Esophagus squamous epithelium (tissue), 5 donors: ENCODE measurements at regions not wholly inside any gene's neighbourhood (a gene's known extent, or its start where the extent isn't known, plus 50 kb on each side); places are given as distances from the start of the nearest gene placed in this dataset.
"Not testable (repeated sequence)": the region's sequence is repeated elsewhere in the genome, so short reads cannot be mapped to it uniquely, and the experiment has no call there.

Source experiments
- DNase-seq: peaks from one replicate; lab custom pipeline; 2025; lab: John Stamatoyannopoulos, UW
- H3K27ac ChIP-seq, 4 donors: fragments of 200-600 bp; sonication (generic); one replicate each; pipeline ENCODE4 v1.5.1; 2016 to 2019; ENCODE audit warnings: mild to moderate bottlenecking in 1 of 4
- H3K27me3 ChIP-seq, 4 donors: fragments of 200-600 bp; sonication (generic); 1 replicate in 3 of 4; 2 replicates in 1 of 4; pipeline versions ENCODE4 v1.5.1 to v1.6.0; 2017 to 2021; ENCODE audit warnings: antibody characterized with exemption in 1 of 4
- H3K36me3 ChIP-seq, 3 donors: fragments of 200-600 bp; sonication (generic); one replicate each; pipeline ENCODE4 v1.5.1; 2016 to 2019
- H3K4me1 ChIP-seq, 3 donors: fragments of 200-600 bp; sonication (generic); one replicate each; pipeline ENCODE4 v1.5.1; 2017 to 2019
- H3K4me3 ChIP-seq, 4 donors: fragments of 200-600 bp; sonication (generic); 1 replicate in 3 of 4; 2 replicates in 1 of 4; pipeline ENCODE4 v1.5.1; 2016 to 2019; ENCODE audit warnings: mild to moderate bottlenecking in 2 of 4, moderate library complexity in 1 of 4
- H3K9me3 ChIP-seq, 3 donors: fragments of 200-600 bp; sonication (generic); one replicate each; pipeline ENCODE4 v1.5.1; 2016 to 2019
- POLR2A ChIP-seq, 4 donors: fragments of 450-650 bp; IDR thresholded peaks; one replicate each; pipeline ENCODE4 v1.6.1; 2017; ENCODE audit warnings: antibody characterized with exemption in 4 of 4, mild to moderate bottlenecking in 4 of 4, moderate library complexity in 3 of 4
- WGBS, 2 donors: methylation state at CpG; one replicate each; pipeline ENCODE4 v1.1.5; 2018; 5-methylcytosine and 5-hydroxymethylcytosine counted together
- intact Hi-C: fragments of 100-400 bp; cut with DNase I; formaldehyde crosslinking; loops from one replicate; pipeline ENCODE4 v1.15.0; 2022
- TF ChIP-seq, protein P1 (sequence below), 6 experiments: fragments of 450-650 bp in 4 of 6; fragments of 200-600 bp in 2 of 6; sonication (generic) in 2 of 6; IDR thresholded peaks; one replicate each; pipeline ENCODE4 v1.5.1; 2016 to 2019; ENCODE audit warnings: antibody characterized with exemption in 6 of 6, mild to moderate bottlenecking in 4 of 6, moderate library complexity in 4 of 6
- donor health status: DM: yes; HTN: yes; CAD: no.

GRCh38 chr1:157460381-157460780 lies 91.9 kb downstream of the FCRL5 start:
- DNase-seq, result no peak
- Histone ChIP-seq H3K9me3 (no peaks in the 10 kb centered on the region), H3K4me1 (no peaks in the 10 kb centered on the region), H3K36me3 (no peaks in the 10 kb centered on the region), H3K4me3 (no peak overlapping the region), H3K27me3 (no peaks in the 10 kb centered on the region), H3K27ac (no peak overlapping the region)
- intact Hi-C loops, result no loop called here
- TF ChIP-seq, protein P1, sequence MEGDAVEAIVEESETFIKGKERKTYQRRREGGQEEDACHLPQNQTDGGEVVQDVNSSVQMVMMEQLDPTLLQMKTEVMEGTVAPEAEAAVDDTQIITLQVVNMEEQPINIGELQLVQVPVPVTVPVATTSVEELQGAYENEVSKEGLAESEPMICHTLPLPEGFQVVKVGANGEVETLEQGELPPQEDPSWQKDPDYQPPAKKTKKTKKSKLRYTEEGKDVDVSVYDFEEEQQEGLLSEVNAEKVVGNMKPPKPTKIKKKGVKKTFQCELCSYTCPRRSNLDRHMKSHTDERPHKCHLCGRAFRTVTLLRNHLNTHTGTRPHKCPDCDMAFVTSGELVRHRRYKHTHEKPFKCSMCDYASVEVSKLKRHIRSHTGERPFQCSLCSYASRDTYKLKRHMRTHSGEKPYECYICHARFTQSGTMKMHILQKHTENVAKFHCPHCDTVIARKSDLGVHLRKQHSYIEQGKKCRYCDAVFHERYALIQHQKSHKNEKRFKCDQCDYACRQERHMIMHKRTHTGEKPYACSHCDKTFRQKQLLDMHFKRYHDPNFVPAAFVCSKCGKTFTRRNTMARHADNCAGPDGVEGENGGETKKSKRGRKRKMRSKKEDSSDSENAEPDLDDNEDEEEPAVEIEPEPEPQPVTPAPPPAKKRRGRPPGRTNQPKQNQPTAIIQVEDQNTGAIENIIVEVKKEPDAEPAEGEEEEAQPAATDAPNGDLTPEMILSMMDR (IDR thresholded peaks at IDR 0.05), result no peak
- TF ChIP-seq POLR2A (IDR thresholded peaks at IDR 0.05), result no peak
- WGBS, 2 donors, result 63 to 100% methylated on average over 1 of the region's 1 CpG

- no peak for DNase-seq
- Histone ChIP-seq H3K27me3 (no peaks in the 10 kb centered on the region), H3K4me1 (no peaks in the 10 kb centered on the region), H3K36me3 (no peaks in the 10 kb centered on the region), H3K9me3 (no peaks in the 10 kb centered on the region), H3K27ac (no peak overlapping the region), H3K4me3 (no peak overlapping the region)
- TF ChIP-seq, protein P1 (IDR thresholded peaks at IDR 0.05), result no peak
- no peak for TF ChIP-seq POLR2A (IDR thresholded peaks at IDR 0.05)
- intact Hi-C loops, result no loop called here
- 66 to 68% methylated on average over 3 of the region's 3 CpGs for WGBS, 2 donors
These were observed 95.0 kb downstream of the FCRL5 start for GRCh38 chr1:157457279-157457678.

DNA sequence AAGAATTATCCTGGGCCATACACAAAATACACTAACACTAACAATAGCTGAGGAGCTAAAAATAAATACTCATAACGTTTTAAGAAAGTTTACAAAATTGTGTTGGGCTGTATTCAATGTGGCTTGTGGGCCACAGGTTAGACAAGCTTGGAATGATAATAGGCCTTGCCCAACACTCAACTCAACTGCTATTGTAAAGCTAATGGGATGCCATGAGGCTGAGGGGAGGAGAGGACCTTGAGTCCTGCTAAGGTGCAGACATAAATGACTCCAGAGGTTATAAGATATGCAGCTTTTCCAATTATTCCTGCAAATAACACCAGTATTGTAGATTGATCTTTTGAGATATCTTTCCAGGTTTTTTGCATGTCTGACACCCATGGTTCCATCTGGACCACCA lies 97.0 kb downstream of the FCRL5 start:
- Histone ChIP-seq H3K27me3 (no peaks in the 10 kb centered on the region), H3K36me3 (no peaks in the 10 kb centered on the region), H3K27ac (no peak overlapping the region), H3K9me3 (no peaks in the 10 kb centered on the region), H3K4me1 (no peaks in the 10 kb centered on the region), H3K4me3 (no peak overlapping the region)
- intact Hi-C loops, result no loop called here
- WGBS, 2 donors, result 8 to 21% methylated on average over 1 of the region's 1 CpG
- no peak for DNase-seq
- TF ChIP-seq POLR2A (IDR thresholded peaks at IDR 0.05), result no peak
- TF ChIP-seq, protein P1 (IDR thresholded peaks at IDR 0.05), result no peak

GRCh38 chr1:157450106-157450505 lies 102.2 kb downstream of the FCRL5 start:
- Histone ChIP-seq H3K36me3 (no peaks in the 10 kb centered on the region), H3K27ac (no peak overlapping the region), H3K4me1 (no peaks in the 10 kb centered on the region), H3K4me3 (no peak overlapping the region), H3K27me3 (no peaks in the 10 kb centered on the region), H3K9me3 (no peaks in the 10 kb centered on the region)
- DNase-seq, result no peak
- intact Hi-C loops, result no loop called here
- 69 to 90% methylated on average over 2 of the region's 2 CpGs for WGBS, 2 donors
- TF ChIP-seq, protein P1 (IDR thresholded peaks at IDR 0.05), result no peak
- TF ChIP-seq POLR2A (IDR thresholded peaks at IDR 0.05), result no peak

GRCh38 chr1:157448636-157449035 lies 103.7 kb downstream of the FCRL5 start:
- Histone ChIP-seq H3K9me3 (no peaks in the 10 kb centered on the region), H3K27ac (no peak overlapping the region), H3K27me3 (no peaks in the 10 kb centered on the region), H3K4me1 (no peaks in the 10 kb centered on the region), H3K4me3 (no peak overlapping the region), H3K36me3 (no peaks in the 10 kb centered on the region)
- TF ChIP-seq POLR2A (IDR thresholded peaks at IDR 0.05), result no peak
- TF ChIP-seq, protein P1 (IDR thresholded peaks at IDR 0.05), result no peak
- no peak for DNase-seq
- intact Hi-C loops, result no loop called here

DNA sequence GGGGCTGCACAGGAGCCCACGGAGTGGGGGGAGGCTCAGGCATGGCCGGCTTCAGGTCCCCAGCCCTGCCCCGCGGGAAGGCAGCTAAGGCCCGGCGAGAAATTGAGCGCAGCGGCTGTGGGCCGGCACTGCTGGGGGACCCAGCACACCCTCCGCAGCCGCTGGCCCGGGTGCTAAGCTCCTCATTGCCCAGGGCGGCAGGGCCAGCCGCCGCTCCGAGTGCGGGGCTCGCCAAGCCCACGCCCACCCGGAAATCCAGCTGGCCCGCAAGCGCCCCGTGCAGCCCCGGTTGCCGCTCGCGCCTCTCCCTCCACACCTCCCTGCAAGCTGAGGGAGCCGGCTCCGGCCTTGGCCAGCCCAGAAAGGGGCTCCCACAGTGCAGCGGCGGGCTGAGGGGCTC lies 106.0 kb downstream of the FCRL5 start:
- H3K4me1 ChIP-seq, DNase-seq, H3K9me3 ChIP-seq, H3K4me3 ChIP-seq, H3K36me3 ChIP-seq, H3K27ac ChIP-seq, H3K27me3 ChIP-seq, intact Hi-C loops: not testable (repeated sequence)
- WGBS, 2 donors, result 42 to 97% methylated on average over 2 to 6 of the region's 31 CpGs

DNA sequence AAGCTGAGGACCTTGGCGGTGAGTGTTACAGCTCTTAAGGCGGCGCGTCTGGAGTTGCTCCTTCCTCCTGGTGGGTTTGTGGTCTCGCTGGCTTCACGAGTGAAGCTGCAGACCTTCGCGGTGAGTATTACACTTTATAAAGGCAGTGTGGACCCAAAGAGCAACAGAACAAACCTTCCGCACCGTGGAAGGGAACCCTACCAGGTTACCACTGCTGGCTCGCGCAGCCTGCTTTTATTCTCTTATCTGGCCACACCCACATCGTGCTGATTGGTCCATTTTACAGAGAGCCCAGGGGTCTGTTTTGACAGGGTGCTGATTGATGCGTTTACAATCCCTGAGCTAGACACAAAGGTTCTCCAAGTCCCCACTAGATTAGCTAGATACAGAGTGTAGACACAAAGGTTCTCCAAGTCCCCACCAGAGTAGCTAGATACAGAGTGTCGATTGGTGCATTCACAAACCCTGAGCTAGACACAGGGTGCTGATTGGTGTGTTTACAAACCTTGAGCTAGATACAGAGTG lies 106.6 kb downstream of the FCRL5 start:
- intact Hi-C loops, DNase-seq: not testable (repeated sequence)
- 86 to 94% methylated on average over 15 of the region's 15 CpGs for WGBS, 2 donors

More for the DNA sequence above, 106.6 kb downstream of the FCRL5 start:
- H3K27ac ChIP-seq, H3K4me3 ChIP-seq, H3K36me3 ChIP-seq, H3K4me1 ChIP-seq, H3K27me3 ChIP-seq, H3K9me3 ChIP-seq: not testable (repeated sequence)
